ENCODE measurements at regions not wholly inside any gene's neighbourhood (a gene's known extent, or its start where the extent isn't known, plus 50 kb on each side); places are given as distances from the start of the nearest gene placed in this dataset.

DNA sequence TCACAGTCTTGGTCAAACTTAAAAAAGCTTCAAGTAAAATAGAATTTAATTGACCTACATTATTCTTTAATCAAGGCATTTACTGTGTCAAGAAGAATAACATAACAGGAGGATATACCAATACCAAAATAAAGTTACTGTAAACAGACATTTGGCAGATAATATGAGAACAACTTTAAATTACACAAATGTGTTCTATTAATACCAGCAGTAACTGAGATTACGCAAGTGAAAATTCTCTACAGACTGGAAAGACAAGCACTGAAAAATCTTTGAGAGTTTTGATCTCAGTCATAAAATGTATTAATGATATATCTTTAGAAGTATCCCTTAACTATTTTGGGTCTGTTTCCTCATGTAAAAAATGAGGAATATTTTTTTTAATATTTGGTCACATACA is 169.2 kb upstream of the SOX5 start:
- DNase-seq (ENCODE audit: low read depth): no peak
- Histone ChIP-seq H3K4me3 (ENCODE audit: low read depth, low read length) (no peak overlapping the region), H3K27me3 (ENCODE audit: control insufficient read depth, insufficient read depth, low read length) (no peaks in the 10 kb centered on the region), H3K36me3 (ENCODE audit: control insufficient read depth, insufficient read depth, low read length) (no peaks in the 10 kb centered on the region)
- no peak for TF ChIP-seq CTCF (IDR thresholded peaks at IDR 0.05; ENCODE audit: insufficient read depth, low read length, poor library complexity, severe bottlenecking)

GRCh38 chr12:24116548-24116947 is 167.1 kb upstream of the SOX5 start:
- H3K4me3 ChIP-seq (ENCODE audit: low read depth, low read length): no peak overlapping the region
- no peak for DNase-seq (ENCODE audit: low read depth)
- H3K36me3 ChIP-seq (ENCODE audit: control insufficient read depth, insufficient read depth, low read length): no peaks in the 10 kb centered on the region
- no peak for TF ChIP-seq CTCF (IDR thresholded peaks at IDR 0.05; ENCODE audit: insufficient read depth, low read length, poor library complexity, severe bottlenecking)
- no peaks in the 10 kb centered on the region for H3K27me3 ChIP-seq (ENCODE audit: control insufficient read depth, insufficient read depth, low read length)

- Histone ChIP-seq H3K36me3 (ENCODE audit: control insufficient read depth, insufficient read depth, low read length) (no peaks in the 10 kb centered on the region), H3K4me3 (ENCODE audit: low read depth, low read length) (no peak overlapping the region), H3K27me3 (ENCODE audit: control insufficient read depth, insufficient read depth, low read length) (no peaks in the 10 kb centered on the region)
- DNase-seq (ENCODE audit: low read depth): no peak
- no peak for TF ChIP-seq CTCF (IDR thresholded peaks at IDR 0.05; ENCODE audit: insufficient read depth, low read length, poor library complexity, severe bottlenecking)
Measured at GRCh38 chr12:24113701-24114100, 164.2 kb upstream of the SOX5 start.

GRCh38 chr12:24111616-24112015 is 162.1 kb upstream of the SOX5 start:
- no peaks in the 10 kb centered on the region for H3K36me3 ChIP-seq (ENCODE audit: control insufficient read depth, insufficient read depth, low read length)
- H3K4me3 ChIP-seq (ENCODE audit: low read depth, low read length): no peak overlapping the region
- no peak for DNase-seq (ENCODE audit: low read depth)
- TF ChIP-seq CTCF (IDR thresholded peaks at IDR 0.05; ENCODE audit: insufficient read depth, low read length, poor library complexity, severe bottlenecking): no peak
- H3K27me3 ChIP-seq (ENCODE audit: control insufficient read depth, insufficient read depth, low read length): no peaks in the 10 kb centered on the region

- Histone ChIP-seq H3K36me3 (ENCODE audit: control insufficient read depth, insufficient read depth, low read length) (no peaks in the 10 kb centered on the region), H3K4me3 (ENCODE audit: low read depth, low read length) (no peak overlapping the region), H3K27me3 (ENCODE audit: control insufficient read depth, insufficient read depth, low read length) (no peaks in the 10 kb centered on the region)
- no peak for DNase-seq (ENCODE audit: low read depth)
- no peak for TF ChIP-seq CTCF (IDR thresholded peaks at IDR 0.05; ENCODE audit: insufficient read depth, low read length, poor library complexity, severe bottlenecking)
Measured at GRCh38 chr12:24111086-24111485, 161.6 kb upstream of the SOX5 start.

DNA sequence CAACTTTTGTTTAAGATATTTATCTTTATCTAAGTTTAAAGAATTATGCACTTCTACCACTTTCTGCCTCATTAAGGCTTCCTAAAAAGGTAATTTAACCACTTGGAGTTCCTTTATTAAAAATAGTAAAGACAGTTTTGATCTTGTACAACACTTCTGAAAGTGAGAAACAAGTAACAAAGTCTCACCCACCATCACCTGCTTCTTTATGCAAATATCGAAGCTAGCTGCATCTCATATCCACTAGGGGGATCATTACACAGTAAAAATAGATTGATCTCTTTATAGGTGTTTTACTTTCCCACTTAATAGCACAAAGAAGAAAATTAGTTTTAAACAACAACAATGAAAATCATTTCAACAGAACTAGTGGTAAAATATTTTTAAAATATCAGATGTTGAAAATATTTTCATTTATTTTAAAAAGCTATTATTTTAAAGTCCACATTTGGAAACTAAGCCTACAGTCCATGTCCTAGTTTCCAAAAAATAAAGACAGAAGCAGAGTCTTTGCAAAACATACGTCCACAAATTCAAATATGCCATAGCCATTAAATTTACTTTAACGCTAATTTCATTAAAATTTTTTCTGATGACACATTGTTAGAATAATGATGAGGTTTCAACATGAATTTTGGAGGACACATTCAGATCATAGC is 160.0 kb upstream of the SOX5 start:
- no peak overlapping the region for H3K4me3 ChIP-seq (ENCODE audit: low read depth, low read length)
- H3K36me3 ChIP-seq (ENCODE audit: control insufficient read depth, insufficient read depth, low read length): no peaks in the 10 kb centered on the region
- peak; percentile 64 for TF ChIP-seq CTCF (IDR thresholded peaks at IDR 0.05; ENCODE audit: insufficient read depth, low read length, poor library complexity, severe bottlenecking)
- no peaks in the 10 kb centered on the region for H3K27me3 ChIP-seq (ENCODE audit: control insufficient read depth, insufficient read depth, low read length)
- DNase-seq (ENCODE audit: low read depth): no peak

Measured in kidney epithelial cell (primary cell).